ENCODE measurements at regions not wholly inside any gene's neighbourhood (a gene's known extent, or its start where the extent isn't known, plus 50 kb on each side); places are given as distances from the start of the nearest gene placed in this dataset.

DNA sequence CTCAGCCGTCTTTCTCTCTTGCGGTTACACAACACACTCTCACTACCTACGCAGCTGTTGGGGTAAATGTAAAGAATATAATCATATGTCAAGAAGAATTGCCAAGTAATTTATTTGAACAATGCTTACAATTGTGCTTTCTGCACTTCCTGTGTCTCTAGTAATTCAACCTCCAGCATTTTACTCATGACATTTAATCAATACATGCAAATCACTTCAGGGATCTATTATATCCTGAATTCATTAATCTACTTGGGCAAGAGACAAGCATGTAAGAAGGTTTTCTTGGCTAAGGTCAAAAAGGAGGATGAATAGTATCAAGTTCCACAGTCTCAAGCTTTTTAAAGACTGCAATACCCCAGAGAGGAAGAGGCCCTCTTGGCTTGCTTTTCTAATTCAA lies 562.9 kb upstream of the ADARB2 start:
- Histone ChIP-seq H3K4me1 (ENCODE audit: insufficient read depth, low read length, poor library complexity, severe bottlenecking) (no peaks in the 10 kb centered on the region), H2AFZ (ENCODE audit: low read length) (no peak overlapping the region), H3K36me3 (ENCODE audit: insufficient read depth, low read length) (no peaks in the 10 kb centered on the region), H3K9me2 (ENCODE audit: insufficient read depth, low read length) (no peaks in the 10 kb centered on the region), H4K20me1 (ENCODE audit: insufficient read depth, low read length) (no peaks in the 10 kb centered on the region), H3K79me2 (ENCODE audit: insufficient read depth, low read depth, low read length) (no peaks in the 10 kb centered on the region), H3K27ac (ENCODE audit: low read depth, low read length, poor library complexity, severe bottlenecking) (no peak overlapping the region), H3K4me2 (ENCODE audit: low read length) (no peak overlapping the region), H3K9me3 (ENCODE audit: low read length) (no peaks in the 10 kb centered on the region), H3K4me3 (ENCODE audit: low read depth, low read length, poor library complexity, severe bottlenecking) (no peak overlapping the region)
- DNase-seq (ENCODE audit: low spot score) = no peak
- ChIA-PET CTCF (ENCODE audit: unreplicated experiment) (no interaction called here), POLR2A (no interaction called here)
- intact Hi-C loops (cut with micrococcal nuclease; ENCODE audit: unreplicated experiment) = no loop called here
- BruUV-seq (replicated peaks) = no TSS peak
- TF ChIP-seq, protein P1, sequence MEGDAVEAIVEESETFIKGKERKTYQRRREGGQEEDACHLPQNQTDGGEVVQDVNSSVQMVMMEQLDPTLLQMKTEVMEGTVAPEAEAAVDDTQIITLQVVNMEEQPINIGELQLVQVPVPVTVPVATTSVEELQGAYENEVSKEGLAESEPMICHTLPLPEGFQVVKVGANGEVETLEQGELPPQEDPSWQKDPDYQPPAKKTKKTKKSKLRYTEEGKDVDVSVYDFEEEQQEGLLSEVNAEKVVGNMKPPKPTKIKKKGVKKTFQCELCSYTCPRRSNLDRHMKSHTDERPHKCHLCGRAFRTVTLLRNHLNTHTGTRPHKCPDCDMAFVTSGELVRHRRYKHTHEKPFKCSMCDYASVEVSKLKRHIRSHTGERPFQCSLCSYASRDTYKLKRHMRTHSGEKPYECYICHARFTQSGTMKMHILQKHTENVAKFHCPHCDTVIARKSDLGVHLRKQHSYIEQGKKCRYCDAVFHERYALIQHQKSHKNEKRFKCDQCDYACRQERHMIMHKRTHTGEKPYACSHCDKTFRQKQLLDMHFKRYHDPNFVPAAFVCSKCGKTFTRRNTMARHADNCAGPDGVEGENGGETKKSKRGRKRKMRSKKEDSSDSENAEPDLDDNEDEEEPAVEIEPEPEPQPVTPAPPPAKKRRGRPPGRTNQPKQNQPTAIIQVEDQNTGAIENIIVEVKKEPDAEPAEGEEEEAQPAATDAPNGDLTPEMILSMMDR (conservative IDR thresholded peaks at IDR 0.05; ENCODE audit: low read length) = no peak
- TF ChIP-seq EZH2phosphoT487 (IDR thresholded peaks at IDR 0.05; ENCODE audit: borderline replicate concordance, low read depth, low read length) = no peak

DNA sequence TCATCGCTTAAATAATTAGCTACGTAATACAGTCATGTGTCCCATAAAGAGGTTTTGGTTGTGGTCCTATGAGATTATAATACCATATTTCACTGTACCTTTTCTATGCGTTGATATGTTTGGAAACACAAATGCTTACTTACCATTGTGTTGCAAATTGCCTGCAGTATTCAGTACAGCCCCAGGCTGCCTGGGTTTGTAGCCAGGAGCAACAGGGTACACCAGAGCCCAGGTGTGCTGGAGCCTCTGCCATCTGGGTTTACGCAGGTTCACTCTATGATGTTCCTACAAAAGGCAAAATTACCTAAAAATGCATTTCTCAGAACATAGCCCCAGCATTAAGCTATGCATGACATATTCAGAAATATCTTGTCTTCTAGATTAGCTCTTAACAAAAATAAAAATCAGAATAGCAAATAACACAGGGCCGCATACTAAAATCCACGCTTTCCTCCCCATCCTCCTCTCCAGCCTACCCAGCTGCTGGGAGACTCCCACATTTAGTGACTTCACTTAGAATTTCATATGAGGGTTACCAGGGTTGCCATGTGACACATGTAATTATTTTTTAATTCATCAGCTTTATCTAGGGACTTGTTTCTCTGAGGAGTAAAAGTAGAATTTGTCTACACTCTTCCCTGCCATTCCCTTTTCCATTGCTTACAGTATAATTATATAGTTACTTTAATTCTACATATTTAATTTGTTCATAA lies 559.0 kb upstream of the ADARB2 start:
- CTCF ChIA-PET (ENCODE audit: unreplicated experiment) = no interaction called here
- Histone ChIP-seq H3K4me1 (ENCODE audit: insufficient read depth, low read length, poor library complexity, severe bottlenecking) (no peaks in the 10 kb centered on the region), H3K9me3 (ENCODE audit: low read length) (no peaks in the 10 kb centered on the region), H3K4me3 (ENCODE audit: low read depth, low read length, poor library complexity, severe bottlenecking) (no peak overlapping the region), H3K27ac (ENCODE audit: low read depth, low read length, poor library complexity, severe bottlenecking) (no peak overlapping the region), H3K36me3 (ENCODE audit: insufficient read depth, low read length) (no peaks in the 10 kb centered on the region), H3K79me2 (ENCODE audit: insufficient read depth, low read depth, low read length) (no peaks in the 10 kb centered on the region), H2AFZ (ENCODE audit: low read length) (no peak overlapping the region), H3K4me2 (ENCODE audit: low read length) (no peak overlapping the region), H4K20me1 (ENCODE audit: insufficient read depth, low read length) (no peaks in the 10 kb centered on the region), H3K9me2 (ENCODE audit: insufficient read depth, low read length) (no peaks in the 10 kb centered on the region)
- TF ChIP-seq, protein P1 (conservative IDR thresholded peaks at IDR 0.05; ENCODE audit: low read length) = no peak
- TF ChIP-seq EZH2phosphoT487 (IDR thresholded peaks at IDR 0.05; ENCODE audit: borderline replicate concordance, low read depth, low read length) = no peak
- BruUV-seq (replicated peaks) = no TSS peak
- POLR2A ChIA-PET = no interaction called here
- DNase-seq (ENCODE audit: low spot score) = no peak
- intact Hi-C loops (cut with micrococcal nuclease; ENCODE audit: unreplicated experiment) = no loop called here

DNA sequence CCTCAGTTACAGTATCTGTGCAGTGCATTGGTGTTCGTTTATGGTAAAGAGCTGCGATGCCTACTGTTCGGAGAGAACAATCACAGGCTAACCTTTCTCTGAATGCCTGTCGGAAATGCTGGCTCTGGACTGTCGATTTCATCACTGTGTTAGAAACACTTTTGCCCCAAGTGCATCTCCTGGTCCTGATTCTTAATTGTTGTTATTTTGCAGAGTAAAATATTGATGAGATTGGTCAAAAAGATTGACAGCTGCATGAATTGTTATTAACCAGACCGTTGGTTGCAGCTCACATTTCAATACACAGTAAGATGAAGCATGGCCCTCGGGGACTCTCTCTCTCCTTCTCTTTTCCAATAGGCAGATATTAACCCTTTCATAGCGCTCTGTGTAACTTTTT lies 557.4 kb upstream of the ADARB2 start:
- no peak for DNase-seq (ENCODE audit: low spot score)
- intact Hi-C loops (cut with micrococcal nuclease; ENCODE audit: unreplicated experiment) = no loop called here
- H3K4me1 ChIP-seq (ENCODE audit: insufficient read depth, low read length, poor library complexity, severe bottlenecking) = no peaks in the 10 kb centered on the region
- H3K9me3 ChIP-seq (ENCODE audit: low read length) = no peaks in the 10 kb centered on the region
- H3K4me3 ChIP-seq (ENCODE audit: low read depth, low read length, poor library complexity, severe bottlenecking) = no peak overlapping the region
- no peaks in the 10 kb centered on the region for H4K20me1 ChIP-seq (ENCODE audit: insufficient read depth, low read length)
- POLR2A ChIA-PET = no interaction called here
- CTCF ChIA-PET (ENCODE audit: unreplicated experiment) = no interaction called here
- no peak overlapping the region for H3K4me2 ChIP-seq (ENCODE audit: low read length)
- H3K36me3 ChIP-seq (ENCODE audit: insufficient read depth, low read length) = no peaks in the 10 kb centered on the region
- no peak overlapping the region for H2AFZ ChIP-seq (ENCODE audit: low read length)
- BruUV-seq (replicated peaks) = no TSS peak
- no peaks in the 10 kb centered on the region for H3K79me2 ChIP-seq (ENCODE audit: insufficient read depth, low read depth, low read length)
- TF ChIP-seq, protein P1 (conservative IDR thresholded peaks at IDR 0.05; ENCODE audit: low read length) = no peak
- no peak for TF ChIP-seq EZH2phosphoT487 (IDR thresholded peaks at IDR 0.05; ENCODE audit: borderline replicate concordance, low read depth, low read length)
- H3K9me2 ChIP-seq (ENCODE audit: insufficient read depth, low read length) = no peaks in the 10 kb centered on the region
- no peak overlapping the region for H3K27ac ChIP-seq (ENCODE audit: low read depth, low read length, poor library complexity, severe bottlenecking)
